IMR-90 (cell line): ENCODE measurements at regions not wholly inside any gene's neighbourhood (a gene's known extent, or its start where the extent isn't known, plus 50 kb on each side); places are given as distances from the start of the nearest gene placed in this dataset.

Source experiments
- ATAC-seq: fragments of 200-7000 bp; cut with Tn5 transposase; 2 replicates; pipeline ENCODE4 v1.9.1; 2020; ENCODE audit warnings: low read depth, mild to moderate bottlenecking, moderate library complexity
- BruUV-seq: library from RNA; stranded (reverse); fragments of 400-500 nt; replicated peaks from 2 replicates; lab custom pipeline; 2021; lab: Mats Ljungman, UMichigan
- CTCF ChIA-PET: fragments of 300-600 bp; formaldehyde crosslinking; extraction: SDS; loops from one replicate; lab custom pipeline; 2021; ENCODE audit warnings: antibody characterized with exemption; lab: Yijun Ruan, JAX
- POLR2A ChIA-PET: fragments of 300-600 bp; sonication (Branson Sonifier 250); formaldehyde crosslinking; loops from one replicate; lab custom pipeline; 2022; ENCODE audit warnings: antibody characterized with exemption; ENCODE audit not compliant: unreplicated experiment; lab: Charles Lee
- DNase-seq: peaks from one replicate; pipeline ENCODE4 v3.0.0; 2013
- H2AFZ ChIP-seq: replicated peaks from 2 replicates; pipeline ENCODE3; 2013; ENCODE audit warnings: low read length, mild to moderate bottlenecking; ENCODE audit not compliant: poor library complexity
- H2AK5ac ChIP-seq: 2 replicates; pipeline ENCODE4 v1.6.1; 2013; ENCODE audit warnings: low read depth, low read length, inconsistent platforms
- H2AK9ac ChIP-seq: replicated peaks from 2 replicates; pipeline ENCODE3; 2013; ENCODE audit warnings: mild to moderate bottlenecking, low read depth, low read length, moderate library complexity; ENCODE audit not compliant: poor library complexity
- H2BK120ac ChIP-seq: 2 replicates; pipeline ENCODE4 v1.6.1; 2013; ENCODE audit warnings: low read depth, low read length, inconsistent platforms
- H2BK15ac ChIP-seq: 3 replicates; pipeline ENCODE4 v1.6.1; 2013; ENCODE audit warnings: low read depth, low read length, inconsistent platforms
- H2BK20ac ChIP-seq: 2 replicates; pipeline ENCODE4 v1.6.1; 2013; ENCODE audit warnings: low read depth, mild to moderate bottlenecking, inconsistent platforms, low read length, moderate library complexity
- H2BK5ac ChIP-seq: 2 replicates; pipeline ENCODE4 v1.6.1; 2013; ENCODE audit warnings: mild to moderate bottlenecking, low read depth, low read length, inconsistent platforms; ENCODE audit not compliant: poor library complexity, severe bottlenecking
- H3K14ac ChIP-seq: replicated peaks from 2 replicates; pipeline ENCODE4 v1.6.1; 2013; ENCODE audit warnings: low read depth, low read length, inconsistent platforms
- H3K18ac ChIP-seq: 2 replicates; pipeline ENCODE4 v1.6.1; 2013; ENCODE audit warnings: low read depth, low read length, control low read depth
- H3K23ac ChIP-seq: 2 replicates; pipeline ENCODE4 v1.6.1; 2013; ENCODE audit warnings: low read depth, low read length, inconsistent platforms
- H3K27ac ChIP-seq: 2 replicates; pipeline ENCODE4 v1.5.1; 2013; ENCODE audit warnings: mild to moderate bottlenecking, control low read depth, low read length; ENCODE audit not compliant: insufficient read depth
- H3K27me3 ChIP-seq: 2 replicates; pipeline ENCODE4 v1.6.1; 2013; ENCODE audit warnings: low read length; ENCODE audit not compliant: control insufficient read depth, insufficient read depth
- H3K36me3 ChIP-seq: 2 replicates; pipeline ENCODE4 v1.6.1; 2013; ENCODE audit warnings: low read length, mixed read lengths; ENCODE audit not compliant: control insufficient read depth, insufficient read depth
- H3K4ac ChIP-seq: 2 replicates; pipeline ENCODE4 v1.6.1; 2013; ENCODE audit warnings: low read depth, low read length, inconsistent platforms
- H3K4me1 ChIP-seq: 2 replicates; pipeline ENCODE4 v1.6.1; 2013; ENCODE audit warnings: low read length, mixed read lengths; ENCODE audit not compliant: control insufficient read depth, insufficient read depth
- H3K4me2 ChIP-seq: 2 replicates; pipeline ENCODE4 v1.6.1; 2013; ENCODE audit warnings: low read depth, mild to moderate bottlenecking, control low read depth, low read length, moderate library complexity
- H3K4me3 ChIP-seq: 2 replicates; pipeline ENCODE4 v1.5.1; 2013; ENCODE audit warnings: low read depth, mild to moderate bottlenecking, control low read depth, low read length, moderate library complexity; ENCODE audit not compliant: insufficient read depth
- H3K56ac ChIP-seq: 2 replicates; pipeline ENCODE4 v1.6.1; 2013; ENCODE audit warnings: low read length, inconsistent platforms; ENCODE audit not compliant: insufficient read depth; ENCODE audit errors: extremely low read depth
- H3K79me1 ChIP-seq, 2 experiments: 2 replicates each; pipeline ENCODE4 v1.6.1; 2013; ENCODE audit warnings: low read length in 2 of 2, inconsistent platforms in 1 of 2, low read depth in 1 of 2
- H3K9ac ChIP-seq: 2 replicates; pipeline ENCODE4 v1.6.1; 2013; ENCODE audit warnings: low read depth, low read length, control low read depth
- H3K9me1 ChIP-seq: 2 replicates; pipeline ENCODE4 v1.6.1; 2013; ENCODE audit warnings: low read length, inconsistent platforms; ENCODE audit not compliant: insufficient read depth
- H3K9me3 ChIP-seq: 2 replicates; pipeline ENCODE4 v1.6.1; 2013; ENCODE audit warnings: low read length; ENCODE audit not compliant: control insufficient read depth, insufficient read depth
- H4K20me1 ChIP-seq: 2 replicates; pipeline ENCODE4 v1.6.1; 2013; ENCODE audit warnings: low read length, inconsistent platforms; ENCODE audit not compliant: insufficient read depth
- H4K5ac ChIP-seq: 2 replicates; pipeline ENCODE4 v1.6.1; 2013; ENCODE audit warnings: mild to moderate bottlenecking, low read depth, low read length, control low read depth
- H4K8ac ChIP-seq, 2 experiments: 2 replicates each; pipeline ENCODE4 v1.6.1; 2013; ENCODE audit warnings: low read depth in 2 of 2, low read length in 2 of 2, control low read depth in 1 of 2, inconsistent platforms in 1 of 2
- H4K91ac ChIP-seq: 2 replicates; pipeline ENCODE4 v1.6.1; 2013; ENCODE audit warnings: low read depth, low read length, inconsistent platforms; ENCODE audit not compliant: insufficient read depth
- BHLHE40 ChIP-seq: fragments of 150-350 bp; IDR thresholded peaks from 2 replicates; pipeline ENCODE4 v1.6.1; 2016; ENCODE audit warnings: mild to moderate bottlenecking, low read depth, low read length
- ELK1 ChIP-seq: fragments of 150-350 bp; IDR thresholded peaks from 2 replicates; pipeline ENCODE4 v1.6.1; 2016; ENCODE audit warnings: low read depth, mild to moderate bottlenecking, low read length, moderate library complexity, borderline replicate concordance
- NFE2L2 ChIP-seq: fragments of 150-350 bp; IDR thresholded peaks from 2 replicates; pipeline ENCODE4 v1.6.1; 2016; ENCODE audit warnings: low read depth, mild to moderate bottlenecking, low read length
- POLR2A ChIP-seq: IDR thresholded peaks from 2 replicates; pipeline ENCODE4 v1.6.1; 2012; ENCODE audit warnings: mild to moderate bottlenecking, low read depth, low read length
- SMC3 ChIP-seq: fragments of 150-350 bp; IDR thresholded peaks from 2 replicates; pipeline ENCODE4 v1.6.1; 2016; ENCODE audit warnings: low read depth, mild to moderate bottlenecking, antibody characterized with exemption, low read length, moderate library complexity
- WGBS, 2 experiments: methylation state at CpG; one replicate each; pipeline versions ENCODE4 v1.1.5 to v1.1.7; 2013; ENCODE audit warnings: missing lambda C conversion rate in 2 of 2; ENCODE audit not compliant: insufficient read length in 1 of 2; ENCODE audit errors: extremely low coverage in 2 of 2; 5-methylcytosine and 5-hydroxymethylcytosine counted together
- dilution Hi-C: fragments of 300-500 bp; cut with HindIII; formaldehyde crosslinking; loops from one replicate; pipeline ENCODE4 v1.14.3; 2018; ENCODE audit warnings: low sequenced_read_pairs; ENCODE audit not compliant: unreplicated experiment
- in situ Hi-C: fragments of 300-500 bp; cut with MboI; formaldehyde crosslinking; loops from 3 replicates; pipeline ENCODE4 v1.14.3; 2019; ENCODE audit warnings: low sequenced_read_pairs, inconsistent platforms, mixed read lengths
- intact Hi-C: fragments of 100-400 bp; cut with micrococcal nuclease; formaldehyde crosslinking; loops from 2 replicates; pipeline ENCODE4 v1.10.0; 2022
- TF ChIP-seq, protein P1 (sequence below): conservative IDR thresholded peaks from 2 replicates; pipeline ENCODE4 v1.5.1; 2012; ENCODE audit warnings: mild to moderate bottlenecking, low read depth, low read length, improper control_type of control experiment

DNA sequence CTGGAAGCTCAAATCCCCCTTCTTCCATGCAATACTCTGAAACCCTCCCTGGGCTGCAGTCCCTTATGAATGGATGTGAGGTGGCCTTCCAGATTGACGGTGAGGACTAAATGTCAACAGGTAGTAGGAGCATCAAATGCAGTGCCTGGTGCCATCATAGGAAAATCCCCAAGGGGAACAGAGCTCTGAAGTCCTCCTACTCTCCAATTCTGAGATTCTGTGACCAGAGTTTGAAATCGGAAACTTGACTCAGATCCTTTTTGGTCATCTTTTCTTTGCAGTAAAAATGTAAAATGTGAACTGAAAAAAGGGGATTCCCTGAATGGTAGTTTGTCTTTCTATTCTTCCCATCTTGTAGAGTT lies 68.8 kb upstream of the TJP1 start:
- POLR2A ChIA-PET = interaction anchor here (0.7 kb wide), 1 partner anchor 20 kb away, joined by 13 read pairs; no protein-coding TSS in a partner anchor
- no TSS peak for BruUV-seq
- H2BK20ac ChIP-seq = no peak overlapping the region
- CTCF ChIA-PET = no interaction called here
- ATAC-seq = no peak
- in situ Hi-C loops = no loop called here
- no peaks in the 10 kb centered on the region for H4K20me1 ChIP-seq
- no peak overlapping the region for H3K9ac ChIP-seq
- dilution Hi-C loops = no loop called here
- H3K4ac ChIP-seq = no peak overlapping the region
- H3K18ac ChIP-seq = no peak overlapping the region
- no peak overlapping the region for H3K14ac ChIP-seq
- no peak overlapping the region for H3K56ac ChIP-seq
- no peak for DNase-seq
- TF ChIP-seq NFE2L2 = no peak
- TF ChIP-seq POLR2A = no peak
- TF ChIP-seq ELK1 = no peak
- TF ChIP-seq BHLHE40 = no peak
- TF ChIP-seq, protein P1, sequence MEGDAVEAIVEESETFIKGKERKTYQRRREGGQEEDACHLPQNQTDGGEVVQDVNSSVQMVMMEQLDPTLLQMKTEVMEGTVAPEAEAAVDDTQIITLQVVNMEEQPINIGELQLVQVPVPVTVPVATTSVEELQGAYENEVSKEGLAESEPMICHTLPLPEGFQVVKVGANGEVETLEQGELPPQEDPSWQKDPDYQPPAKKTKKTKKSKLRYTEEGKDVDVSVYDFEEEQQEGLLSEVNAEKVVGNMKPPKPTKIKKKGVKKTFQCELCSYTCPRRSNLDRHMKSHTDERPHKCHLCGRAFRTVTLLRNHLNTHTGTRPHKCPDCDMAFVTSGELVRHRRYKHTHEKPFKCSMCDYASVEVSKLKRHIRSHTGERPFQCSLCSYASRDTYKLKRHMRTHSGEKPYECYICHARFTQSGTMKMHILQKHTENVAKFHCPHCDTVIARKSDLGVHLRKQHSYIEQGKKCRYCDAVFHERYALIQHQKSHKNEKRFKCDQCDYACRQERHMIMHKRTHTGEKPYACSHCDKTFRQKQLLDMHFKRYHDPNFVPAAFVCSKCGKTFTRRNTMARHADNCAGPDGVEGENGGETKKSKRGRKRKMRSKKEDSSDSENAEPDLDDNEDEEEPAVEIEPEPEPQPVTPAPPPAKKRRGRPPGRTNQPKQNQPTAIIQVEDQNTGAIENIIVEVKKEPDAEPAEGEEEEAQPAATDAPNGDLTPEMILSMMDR = no peak
- TF ChIP-seq SMC3 = no peak
- no peaks in the 10 kb centered on the region for H3K79me1 ChIP-seq
- no peak overlapping the region for H2BK5ac ChIP-seq
- no peaks in the 10 kb centered on the region for H3K9me3 ChIP-seq
- H3K4me1 ChIP-seq = peaks cover 9% of the 10 kb centered on the region
- H4K8ac ChIP-seq = no peak overlapping the region
- no peak overlapping the region for H3K4me2 ChIP-seq
- no peak overlapping the region for H3K23ac ChIP-seq
- H4K91ac ChIP-seq = no peak overlapping the region
- 0 out of 2 replicates have a peak, but pooled peaks cover 3% of the 10 kb centered on the region for H3K9me1 ChIP-seq
- no peaks in the 10 kb centered on the region for H3K36me3 ChIP-seq
- H2AFZ ChIP-seq = no peak overlapping the region
- H4K5ac ChIP-seq = no peak overlapping the region
- no peak overlapping the region for H2AK9ac ChIP-seq
- WGBS, 2 experiments = no CpG with 5 or more reads among the region's 2 CpGs
- H2BK120ac ChIP-seq = no peak overlapping the region
- intact Hi-C loops = no loop called here
- H2BK15ac ChIP-seq = no peak overlapping the region
- H3K27me3 ChIP-seq = no peaks in the 10 kb centered on the region
- H2AK5ac ChIP-seq = no peak overlapping the region
- H3K4me3 ChIP-seq = no peak overlapping the region
- H3K27ac ChIP-seq = no peak overlapping the region
